IMR-90 (cell line): ENCODE measurements at regions not wholly inside any gene's neighbourhood (a gene's known extent, or its start where the extent isn't known, plus 50 kb on each side); places are given as distances from the start of the nearest gene placed in this dataset.
A peak's percentile ranks its signal among the peaks of the same experiment; 100 is the strongest.

Experiments used
- ATAC-seq: fragments of 200-7000 bp; cut with Tn5 transposase; 2 replicates; pipeline ENCODE4 v1.9.1; 2020; ENCODE audit warnings: low read depth, mild to moderate bottlenecking, moderate library complexity
- BruUV-seq: library from RNA; stranded (reverse); fragments of 400-500 nt; replicated peaks from 2 replicates; lab custom pipeline; 2021; lab: Mats Ljungman, UMichigan
- CTCF ChIA-PET: fragments of 300-600 bp; formaldehyde crosslinking; extraction: SDS; loops from one replicate; lab custom pipeline; 2021; ENCODE audit warnings: antibody characterized with exemption; lab: Yijun Ruan, JAX
- POLR2A ChIA-PET: fragments of 300-600 bp; sonication (Branson Sonifier 250); formaldehyde crosslinking; loops from one replicate; lab custom pipeline; 2022; ENCODE audit warnings: antibody characterized with exemption; ENCODE audit not compliant: unreplicated experiment; lab: Charles Lee
- DNase-seq: peaks from one replicate; pipeline ENCODE4 v3.0.0; 2013
- H2AFZ ChIP-seq: replicated peaks from 2 replicates; pipeline ENCODE3; 2013; ENCODE audit warnings: low read length, mild to moderate bottlenecking; ENCODE audit not compliant: poor library complexity
- H2AK5ac ChIP-seq: 2 replicates; pipeline ENCODE4 v1.6.1; 2013; ENCODE audit warnings: low read depth, low read length, inconsistent platforms
- H2AK9ac ChIP-seq: replicated peaks from 2 replicates; pipeline ENCODE3; 2013; ENCODE audit warnings: mild to moderate bottlenecking, low read depth, low read length, moderate library complexity; ENCODE audit not compliant: poor library complexity
- H2BK120ac ChIP-seq: 2 replicates; pipeline ENCODE4 v1.6.1; 2013; ENCODE audit warnings: low read depth, low read length, inconsistent platforms
- H2BK15ac ChIP-seq: 3 replicates; pipeline ENCODE4 v1.6.1; 2013; ENCODE audit warnings: low read depth, low read length, inconsistent platforms
- H2BK20ac ChIP-seq: 2 replicates; pipeline ENCODE4 v1.6.1; 2013; ENCODE audit warnings: low read depth, mild to moderate bottlenecking, inconsistent platforms, low read length, moderate library complexity
- H2BK5ac ChIP-seq: 2 replicates; pipeline ENCODE4 v1.6.1; 2013; ENCODE audit warnings: mild to moderate bottlenecking, low read depth, low read length, inconsistent platforms; ENCODE audit not compliant: poor library complexity, severe bottlenecking
- H3K14ac ChIP-seq: replicated peaks from 2 replicates; pipeline ENCODE4 v1.6.1; 2013; ENCODE audit warnings: low read depth, low read length, inconsistent platforms
- H3K18ac ChIP-seq: 2 replicates; pipeline ENCODE4 v1.6.1; 2013; ENCODE audit warnings: low read depth, low read length, control low read depth
- H3K23ac ChIP-seq: 2 replicates; pipeline ENCODE4 v1.6.1; 2013; ENCODE audit warnings: low read depth, low read length, inconsistent platforms
- H3K27ac ChIP-seq: 2 replicates; pipeline ENCODE4 v1.5.1; 2013; ENCODE audit warnings: mild to moderate bottlenecking, control low read depth, low read length; ENCODE audit not compliant: insufficient read depth
- H3K27me3 ChIP-seq: 2 replicates; pipeline ENCODE4 v1.6.1; 2013; ENCODE audit warnings: low read length; ENCODE audit not compliant: control insufficient read depth, insufficient read depth
- H3K36me3 ChIP-seq: 2 replicates; pipeline ENCODE4 v1.6.1; 2013; ENCODE audit warnings: low read length, mixed read lengths; ENCODE audit not compliant: control insufficient read depth, insufficient read depth
- H3K4ac ChIP-seq: 2 replicates; pipeline ENCODE4 v1.6.1; 2013; ENCODE audit warnings: low read depth, low read length, inconsistent platforms
- H3K4me1 ChIP-seq: 2 replicates; pipeline ENCODE4 v1.6.1; 2013; ENCODE audit warnings: low read length, mixed read lengths; ENCODE audit not compliant: control insufficient read depth, insufficient read depth
- H3K4me2 ChIP-seq: 2 replicates; pipeline ENCODE4 v1.6.1; 2013; ENCODE audit warnings: low read depth, mild to moderate bottlenecking, control low read depth, low read length, moderate library complexity
- H3K4me3 ChIP-seq: 2 replicates; pipeline ENCODE4 v1.5.1; 2013; ENCODE audit warnings: low read depth, mild to moderate bottlenecking, control low read depth, low read length, moderate library complexity; ENCODE audit not compliant: insufficient read depth
- H3K56ac ChIP-seq: 2 replicates; pipeline ENCODE4 v1.6.1; 2013; ENCODE audit warnings: low read length, inconsistent platforms; ENCODE audit not compliant: insufficient read depth; ENCODE audit errors: extremely low read depth
- H3K79me1 ChIP-seq, 2 experiments: 2 replicates each; pipeline ENCODE4 v1.6.1; 2013; ENCODE audit warnings: low read length in 2 of 2, inconsistent platforms in 1 of 2, low read depth in 1 of 2
- H3K9ac ChIP-seq: 2 replicates; pipeline ENCODE4 v1.6.1; 2013; ENCODE audit warnings: low read depth, low read length, control low read depth
- H3K9me1 ChIP-seq: 2 replicates; pipeline ENCODE4 v1.6.1; 2013; ENCODE audit warnings: low read length, inconsistent platforms; ENCODE audit not compliant: insufficient read depth
- H3K9me3 ChIP-seq: 2 replicates; pipeline ENCODE4 v1.6.1; 2013; ENCODE audit warnings: low read length; ENCODE audit not compliant: control insufficient read depth, insufficient read depth
- H4K20me1 ChIP-seq: 2 replicates; pipeline ENCODE4 v1.6.1; 2013; ENCODE audit warnings: low read length, inconsistent platforms; ENCODE audit not compliant: insufficient read depth
- H4K5ac ChIP-seq: 2 replicates; pipeline ENCODE4 v1.6.1; 2013; ENCODE audit warnings: mild to moderate bottlenecking, low read depth, low read length, control low read depth
- H4K8ac ChIP-seq, 2 experiments: 2 replicates each; pipeline ENCODE4 v1.6.1; 2013; ENCODE audit warnings: low read depth in 2 of 2, low read length in 2 of 2, control low read depth in 1 of 2, inconsistent platforms in 1 of 2
- H4K91ac ChIP-seq: 2 replicates; pipeline ENCODE4 v1.6.1; 2013; ENCODE audit warnings: low read depth, low read length, inconsistent platforms; ENCODE audit not compliant: insufficient read depth
- CEBPB ChIP-seq: IDR thresholded peaks from 2 replicates; pipeline ENCODE4 v1.6.1; 2012; ENCODE audit warnings: low read depth, low read length, improper control_type of control experiment
- CTCF ChIP-seq: conservative IDR thresholded peaks from 2 replicates; pipeline ENCODE4 v1.5.1; 2012; ENCODE audit warnings: mild to moderate bottlenecking, low read depth, low read length, improper control_type of control experiment
- MAFK ChIP-seq: IDR thresholded peaks from 2 replicates; pipeline ENCODE4 v1.6.1; 2012; ENCODE audit warnings: low read depth, low read length, improper control_type of control experiment
- MXI1 ChIP-seq: IDR thresholded peaks from 2 replicates; pipeline ENCODE4 v1.6.1; 2012; ENCODE audit warnings: low read depth, mild to moderate bottlenecking, low read length, moderate library complexity, borderline replicate concordance
- NFE2L2 ChIP-seq: fragments of 150-350 bp; IDR thresholded peaks from 2 replicates; pipeline ENCODE4 v1.6.1; 2016; ENCODE audit warnings: low read depth, mild to moderate bottlenecking, low read length
- RCOR1 ChIP-seq: IDR thresholded peaks from 2 replicates; pipeline ENCODE4 v1.6.1; 2012; ENCODE audit warnings: mild to moderate bottlenecking, low read length, improper control_type of control experiment; ENCODE audit not compliant: insufficient replicate concordance
- SMC3 ChIP-seq: fragments of 150-350 bp; IDR thresholded peaks from 2 replicates; pipeline ENCODE4 v1.6.1; 2016; ENCODE audit warnings: low read depth, mild to moderate bottlenecking, antibody characterized with exemption, low read length, moderate library complexity
- dilution Hi-C: fragments of 300-500 bp; cut with HindIII; formaldehyde crosslinking; loops from one replicate; pipeline ENCODE4 v1.14.3; 2018; ENCODE audit warnings: low sequenced_read_pairs; ENCODE audit not compliant: unreplicated experiment
- in situ Hi-C: fragments of 300-500 bp; cut with MboI; formaldehyde crosslinking; loops from 3 replicates; pipeline ENCODE4 v1.14.3; 2019; ENCODE audit warnings: low sequenced_read_pairs, inconsistent platforms, mixed read lengths
- intact Hi-C: fragments of 100-400 bp; cut with micrococcal nuclease; formaldehyde crosslinking; loops from 2 replicates; pipeline ENCODE4 v1.10.0; 2022

GRCh38 chr5:25562656-25563055, 917.9 kb upstream of the CDH10 start:
- dilution Hi-C loops (no loop called here), in situ Hi-C loops (no loop called here), intact Hi-C loops (no loop called here)
- ATAC-seq (no peak), DNase-seq (no peak)
- peaks cover 6% of the 10 kb centered on the region; the same call in 1 of the 2 replicates for H3K9me3 ChIP-seq
- H4K91ac ChIP-seq, result no peak overlapping the region
- H3K4me1 ChIP-seq, result no peaks in the 10 kb centered on the region
- H3K36me3 ChIP-seq, result no peaks in the 10 kb centered on the region
- no peak overlapping the region for H3K23ac ChIP-seq
- POLR2A ChIA-PET, result no interaction called here
- H3K27ac ChIP-seq, result no peak overlapping the region
- H2BK120ac ChIP-seq, result no peak overlapping the region
- H3K4me2 ChIP-seq, result no peak overlapping the region
- no peak overlapping the region for H2BK15ac ChIP-seq
- no peak overlapping the region for H4K5ac ChIP-seq
- no peaks in the 10 kb centered on the region for H3K9me1 ChIP-seq
- H3K79me1 ChIP-seq, result no peaks in the 10 kb centered on the region
- H4K8ac ChIP-seq, result no peak overlapping the region
- no peak overlapping the region for H2AK9ac ChIP-seq
- CTCF ChIA-PET, result no interaction called here
- no peak overlapping the region for H2BK5ac ChIP-seq
- H3K18ac ChIP-seq, result no peak overlapping the region
- H3K56ac ChIP-seq, result no peak overlapping the region
- no TSS peak for BruUV-seq
- H2BK20ac ChIP-seq, result no peak overlapping the region
- H3K4ac ChIP-seq, result no peak overlapping the region
- no peaks in the 10 kb centered on the region for H4K20me1 ChIP-seq
- TF ChIP-seq CTCF (no peak), NFE2L2 (0 out of 2 replicates have a peak, but pooled peaks have one; percentile 3), RCOR1 (no peak), MXI1 (no peak), MAFK (peak; percentile 53; the same call in 1 of the 2 replicates), CEBPB (no peak), SMC3 (no peak)
- no peak overlapping the region for H3K14ac ChIP-seq
- no peaks in the 10 kb centered on the region for H3K27me3 ChIP-seq
- H2AFZ ChIP-seq, result no peak overlapping the region
- no peak overlapping the region for H3K9ac ChIP-seq
- H3K4me3 ChIP-seq, result no peak overlapping the region
- no peak overlapping the region for H2AK5ac ChIP-seq
